ENCODE measurements at regions not wholly inside any gene's neighbourhood (a gene's known extent, or its start where the extent isn't known, plus 50 kb on each side); places are given as distances from the start of the nearest gene placed in this dataset.

DNA sequence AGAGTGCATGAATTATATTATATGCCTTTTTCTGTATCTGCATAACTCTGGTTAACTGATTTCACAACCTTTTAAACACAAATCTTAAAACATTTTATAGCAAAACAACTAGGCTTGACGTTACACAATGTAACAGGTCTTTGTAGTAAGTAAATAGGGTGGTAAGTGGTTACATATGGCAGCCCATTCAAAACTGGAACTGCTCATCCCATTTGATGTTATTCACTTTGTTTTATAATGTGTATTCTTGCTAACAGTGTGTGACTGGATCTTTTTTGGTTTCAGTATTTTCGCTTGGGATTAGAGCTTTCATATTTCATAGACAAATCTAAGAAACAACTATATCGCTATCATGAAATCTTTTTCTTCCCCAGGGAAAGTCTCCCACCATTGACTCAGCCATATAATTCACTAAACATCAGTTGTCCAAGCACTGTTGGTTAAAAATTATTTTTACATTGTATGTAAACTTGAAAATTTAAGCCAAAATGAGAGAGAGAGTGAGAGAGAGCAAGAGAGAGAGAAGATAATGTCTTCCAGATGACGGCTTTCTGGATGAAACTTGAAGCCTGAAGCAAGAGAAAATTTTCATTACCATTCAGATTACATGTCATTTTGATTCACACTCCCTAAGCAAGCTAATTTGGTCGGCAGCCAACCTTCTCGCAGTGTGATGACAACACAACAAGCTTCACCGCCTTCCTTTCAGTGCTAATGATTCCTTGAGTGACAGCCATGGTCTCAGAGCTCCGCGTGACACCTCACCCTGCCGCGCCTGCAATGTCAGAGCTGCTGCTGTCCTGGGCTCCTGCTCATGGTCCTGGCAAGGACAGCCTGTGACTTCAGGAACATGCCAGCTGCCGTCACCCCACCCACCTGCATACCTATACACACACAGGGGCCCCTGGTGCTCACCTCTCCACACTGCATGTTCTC lies 946.9 kb upstream of the SOX11 start:
- TF ChIP-seq, protein P1, sequence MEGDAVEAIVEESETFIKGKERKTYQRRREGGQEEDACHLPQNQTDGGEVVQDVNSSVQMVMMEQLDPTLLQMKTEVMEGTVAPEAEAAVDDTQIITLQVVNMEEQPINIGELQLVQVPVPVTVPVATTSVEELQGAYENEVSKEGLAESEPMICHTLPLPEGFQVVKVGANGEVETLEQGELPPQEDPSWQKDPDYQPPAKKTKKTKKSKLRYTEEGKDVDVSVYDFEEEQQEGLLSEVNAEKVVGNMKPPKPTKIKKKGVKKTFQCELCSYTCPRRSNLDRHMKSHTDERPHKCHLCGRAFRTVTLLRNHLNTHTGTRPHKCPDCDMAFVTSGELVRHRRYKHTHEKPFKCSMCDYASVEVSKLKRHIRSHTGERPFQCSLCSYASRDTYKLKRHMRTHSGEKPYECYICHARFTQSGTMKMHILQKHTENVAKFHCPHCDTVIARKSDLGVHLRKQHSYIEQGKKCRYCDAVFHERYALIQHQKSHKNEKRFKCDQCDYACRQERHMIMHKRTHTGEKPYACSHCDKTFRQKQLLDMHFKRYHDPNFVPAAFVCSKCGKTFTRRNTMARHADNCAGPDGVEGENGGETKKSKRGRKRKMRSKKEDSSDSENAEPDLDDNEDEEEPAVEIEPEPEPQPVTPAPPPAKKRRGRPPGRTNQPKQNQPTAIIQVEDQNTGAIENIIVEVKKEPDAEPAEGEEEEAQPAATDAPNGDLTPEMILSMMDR (conservative IDR thresholded peaks at IDR 0.05; ENCODE audit: low read length) = no peak
- TF ChIP-seq EZH2phosphoT487 (IDR thresholded peaks at IDR 0.05; ENCODE audit: borderline replicate concordance) = no peak
